ENCODE measurements at regions not wholly inside any gene's neighbourhood (a gene's known extent, or its start where the extent isn't known, plus 50 kb on each side); places are given as distances from the start of the nearest gene placed in this dataset.

GRCh38 chr11:92852229-92852628 is 117.2 kb upstream of the MTNR1B start:
- no peaks in the 10 kb centered on the region for H3K4me1 Mint-ChIP-seq
- H3K4me3 Mint-ChIP-seq, result no peak overlapping the region
- no peak overlapping the region for H3K27ac Mint-ChIP-seq
- no peak for DNase-seq
- peaks cover 13% of the 10 kb centered on the region for H3K27me3 Mint-ChIP-seq
- no peaks in the 10 kb centered on the region for H3K9me3 ChIP-seq (ENCODE audit: control insufficient read depth, low read length, poor library complexity, severe bottlenecking)
- ATAC-seq, result no peak
- H3K36me3 Mint-ChIP-seq (ENCODE audit: low read depth), result no peaks in the 10 kb centered on the region

DNA sequence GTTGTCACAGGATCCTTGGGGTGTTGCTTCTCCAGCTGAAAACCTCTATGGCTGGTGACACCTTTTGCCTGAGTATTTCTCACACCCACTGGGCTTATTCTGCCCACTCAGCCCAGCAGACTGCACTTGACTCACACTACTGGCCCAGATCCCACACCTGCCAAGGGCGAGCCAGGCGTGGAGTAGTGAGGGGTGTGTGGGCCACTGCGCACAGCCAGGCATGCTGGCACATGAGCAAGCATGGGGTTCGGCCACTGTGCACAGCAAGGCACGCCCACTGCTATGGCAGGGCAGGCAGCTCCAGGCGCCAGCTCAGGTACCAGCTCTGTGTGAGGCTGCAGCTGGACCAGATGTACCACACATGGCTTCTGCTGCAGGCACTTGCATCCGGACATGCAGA is 116.5 kb upstream of the MTNR1B start:
- Mint-ChIP-seq H3K36me3 (ENCODE audit: low read depth) (no peaks in the 10 kb centered on the region), H3K27ac (no peak overlapping the region), H3K4me3 (no peak overlapping the region), H3K4me1 (no peaks in the 10 kb centered on the region), H3K27me3 (peaks cover 14% of the 10 kb centered on the region)
- no peak for DNase-seq
- no peaks in the 10 kb centered on the region for H3K9me3 ChIP-seq (ENCODE audit: control insufficient read depth, low read length, poor library complexity, severe bottlenecking)
- ATAC-seq, result no peak

DNA sequence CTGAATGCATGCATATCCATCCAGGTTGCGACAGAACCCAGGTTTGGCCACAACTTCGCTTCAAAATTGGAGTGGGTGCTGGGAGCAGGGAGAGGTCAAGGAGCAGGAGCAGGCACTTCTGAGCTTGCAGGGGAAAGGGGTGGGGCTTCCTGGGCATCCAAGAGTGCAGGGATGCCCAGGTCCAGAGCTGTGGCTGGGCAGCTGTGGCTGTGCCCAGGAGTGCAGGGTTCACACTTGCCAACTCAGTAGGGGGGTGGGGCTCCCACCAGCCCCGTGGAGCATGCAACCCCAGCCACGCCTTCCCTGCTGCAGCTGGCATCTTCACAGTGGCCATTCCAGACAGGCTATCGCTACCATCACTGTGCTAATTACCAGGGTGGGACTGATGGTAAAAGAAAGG is 115.3 kb upstream of the MTNR1B start:
- Mint-ChIP-seq H3K27me3 (peaks cover 6% of the 10 kb centered on the region), H3K4me3 (no peak overlapping the region), H3K4me1 (no peaks in the 10 kb centered on the region), H3K36me3 (ENCODE audit: low read depth) (no peaks in the 10 kb centered on the region), H3K27ac (no peak overlapping the region)
- DNase-seq, result no peak
- H3K9me3 ChIP-seq (ENCODE audit: control insufficient read depth, low read length, poor library complexity, severe bottlenecking), result no peaks in the 10 kb centered on the region
- ATAC-seq, result no peak

GRCh38 chr11:92854952-92855351 is 114.5 kb upstream of the MTNR1B start:
- H3K27ac Mint-ChIP-seq, result no peak overlapping the region
- no peaks in the 10 kb centered on the region for H3K36me3 Mint-ChIP-seq (ENCODE audit: low read depth)
- H3K4me1 Mint-ChIP-seq, result no peaks in the 10 kb centered on the region
- no peak for DNase-seq
- no peak overlapping the region for H3K4me3 Mint-ChIP-seq
- H3K27me3 Mint-ChIP-seq, result peaks cover 6% of the 10 kb centered on the region
- ATAC-seq, result no peak
- no peaks in the 10 kb centered on the region for H3K9me3 ChIP-seq (ENCODE audit: control insufficient read depth, low read length, poor library complexity, severe bottlenecking)

DNA sequence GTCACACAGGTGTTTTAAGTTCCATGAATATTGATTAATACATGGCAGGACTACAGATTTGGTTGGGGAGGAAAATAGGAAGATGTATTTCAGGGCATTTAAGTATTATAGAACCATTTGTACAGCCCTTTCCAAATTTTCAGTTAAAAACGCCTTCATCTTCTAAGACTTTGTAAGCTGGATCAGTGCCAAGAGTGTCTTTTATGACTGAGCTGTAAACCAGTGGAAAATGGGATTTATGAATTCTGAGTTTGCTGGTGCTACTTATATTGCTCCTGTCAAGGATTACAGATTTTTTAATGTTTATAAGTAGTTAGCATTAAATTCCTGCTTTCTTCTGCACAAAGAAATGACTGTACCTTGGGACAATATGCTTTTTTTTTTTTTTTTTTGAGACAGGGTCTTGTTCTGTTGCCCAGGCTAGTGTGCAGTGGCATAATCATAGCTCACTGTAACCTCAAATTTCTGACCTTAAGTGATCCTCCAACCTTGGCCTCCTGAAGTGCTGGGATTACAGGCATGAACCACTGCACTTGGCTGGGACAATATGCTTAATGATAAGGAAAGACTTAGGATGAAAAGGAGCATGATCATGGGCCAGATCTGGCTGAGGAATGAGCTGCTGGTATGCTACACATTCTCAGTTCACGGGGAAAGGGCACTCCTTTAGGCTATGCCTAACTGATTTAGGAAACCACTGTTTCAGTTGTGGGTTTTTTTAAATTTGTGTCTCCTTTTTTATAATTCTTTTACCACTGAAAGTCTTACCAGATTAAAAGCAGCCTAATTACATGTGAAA is 113.6 kb upstream of the MTNR1B start:
- ATAC-seq (no peak), DNase-seq (no peak)
- Mint-ChIP-seq H3K27ac (no peak overlapping the region), H3K4me3 (no peak overlapping the region), H3K4me1 (no peaks in the 10 kb centered on the region), H3K27me3 (peaks cover 6% of the 10 kb centered on the region), H3K36me3 (ENCODE audit: low read depth) (no peaks in the 10 kb centered on the region)
- no peaks in the 10 kb centered on the region for H3K9me3 ChIP-seq (ENCODE audit: control insufficient read depth, low read length, poor library complexity, severe bottlenecking)

- H3K9me3 ChIP-seq (ENCODE audit: control insufficient read depth, low read length, poor library complexity, severe bottlenecking), result no peaks in the 10 kb centered on the region
- H3K4me1 Mint-ChIP-seq, result no peaks in the 10 kb centered on the region
- H3K36me3 Mint-ChIP-seq (ENCODE audit: low read depth), result no peaks in the 10 kb centered on the region
- no peak overlapping the region for H3K27ac Mint-ChIP-seq
- peaks cover 16% of the 10 kb centered on the region for H3K27me3 Mint-ChIP-seq
- ATAC-seq (no peak), DNase-seq (no peak)
- H3K4me3 Mint-ChIP-seq, result no peak overlapping the region
These were observed 112.0 kb upstream of the MTNR1B start for GRCh38 chr11:92857407-92857806.

- DNase-seq (no peak), ATAC-seq (no peak)
- Mint-ChIP-seq H3K4me3 (no peak overlapping the region), H3K27ac (no peak overlapping the region), H3K27me3 (peaks cover 16% of the 10 kb centered on the region), H3K36me3 (ENCODE audit: low read depth) (no peaks in the 10 kb centered on the region), H3K4me1 (no peaks in the 10 kb centered on the region)
- no peaks in the 10 kb centered on the region for H3K9me3 ChIP-seq (ENCODE audit: control insufficient read depth, low read length, poor library complexity, severe bottlenecking)
These were observed 110.2 kb upstream of the MTNR1B start for GRCh38 chr11:92859156-92859690.

DNA sequence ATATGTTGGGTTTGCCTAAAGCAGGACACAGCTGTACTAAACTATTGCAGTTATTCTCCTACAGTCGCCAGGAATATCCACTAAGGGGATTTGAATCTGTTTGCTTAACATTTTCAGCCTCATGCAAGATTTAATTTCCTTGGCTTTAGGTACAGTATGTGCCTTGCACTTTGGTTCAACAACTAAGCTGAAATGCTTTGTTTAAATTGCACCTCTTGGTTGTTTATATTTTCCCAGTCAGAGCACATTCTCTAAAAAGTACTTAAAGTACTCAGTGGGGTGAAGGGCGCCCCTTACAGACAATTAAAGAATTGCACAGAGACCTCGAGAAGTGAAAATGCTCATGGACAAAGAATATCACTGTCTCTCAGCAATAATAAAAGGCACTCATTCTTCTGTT is 107.8 kb upstream of the MTNR1B start:
- Mint-ChIP-seq H3K4me1 (no peaks in the 10 kb centered on the region), H3K4me3 (no peak overlapping the region), H3K27ac (no peak overlapping the region), H3K27me3 (peaks cover 22% of the 10 kb centered on the region), H3K36me3 (ENCODE audit: low read depth) (no peaks in the 10 kb centered on the region)
- no peak for DNase-seq
- no peak for ATAC-seq
- H3K9me3 ChIP-seq (ENCODE audit: control insufficient read depth, low read length, poor library complexity, severe bottlenecking), result no peaks in the 10 kb centered on the region

DNA sequence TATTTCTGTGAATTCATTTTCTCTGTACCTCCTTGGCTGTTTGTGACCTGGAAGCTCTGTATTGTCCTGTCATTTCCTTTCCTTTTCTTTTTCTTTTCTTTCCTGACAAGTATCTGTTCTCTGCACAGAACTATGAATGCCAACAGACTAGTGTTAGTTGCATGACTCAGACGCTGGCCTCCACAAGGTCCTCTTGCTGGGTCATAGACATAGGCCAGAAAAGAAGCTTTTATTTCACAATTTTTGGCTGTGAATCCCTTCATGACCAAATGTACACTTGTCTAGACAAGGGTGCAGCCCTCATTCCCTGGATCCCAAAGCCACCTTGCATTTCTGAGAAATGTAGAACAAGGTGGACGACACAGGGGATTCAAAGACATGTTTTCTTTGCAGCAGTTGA is 104.1 kb upstream of the MTNR1B start:
- H3K9me3 ChIP-seq (ENCODE audit: control insufficient read depth, low read length, poor library complexity, severe bottlenecking), result no peaks in the 10 kb centered on the region
- DNase-seq, result no peak
- ATAC-seq, result no peak
- H3K27me3 Mint-ChIP-seq, result peaks cover 31% of the 10 kb centered on the region
- H3K27ac Mint-ChIP-seq, result no peak overlapping the region
- no peaks in the 10 kb centered on the region for H3K4me1 Mint-ChIP-seq
- no peak overlapping the region for H3K4me3 Mint-ChIP-seq
- no peaks in the 10 kb centered on the region for H3K36me3 Mint-ChIP-seq (ENCODE audit: low read depth)

DNA sequence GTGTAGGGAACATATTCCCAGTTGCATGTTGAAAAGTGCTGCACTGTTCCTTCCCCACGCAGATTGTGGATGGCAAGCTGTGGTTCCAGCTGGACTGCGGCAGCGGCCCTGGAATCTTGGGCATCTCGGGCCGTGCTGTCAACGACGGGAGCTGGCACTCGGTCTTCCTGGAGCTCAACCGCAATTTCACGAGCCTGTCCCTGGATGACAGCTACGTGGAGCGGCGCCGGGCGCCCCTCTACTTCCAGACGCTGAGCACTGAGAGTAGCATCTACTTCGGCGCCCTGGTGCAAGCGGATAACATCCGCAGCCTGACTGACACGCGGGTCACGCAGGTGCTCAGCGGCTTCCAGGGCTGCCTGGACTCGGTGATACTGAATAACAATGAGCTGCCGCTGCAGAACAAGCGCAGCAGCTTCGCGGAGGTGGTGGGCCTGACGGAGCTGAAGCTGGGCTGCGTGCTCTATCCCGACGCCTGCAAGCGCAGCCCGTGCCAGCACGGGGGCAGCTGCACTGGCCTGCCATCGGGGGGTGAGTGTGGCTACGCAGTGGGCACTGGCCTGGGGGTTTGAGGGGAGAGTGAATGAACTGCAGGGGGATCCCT is 102.7 kb upstream of the MTNR1B start:
- no peaks in the 10 kb centered on the region for H3K9me3 ChIP-seq (ENCODE audit: control insufficient read depth, low read length, poor library complexity, severe bottlenecking)
- H3K27ac Mint-ChIP-seq, result no peak overlapping the region
- peaks cover 27% of the 10 kb centered on the region for H3K27me3 Mint-ChIP-seq
- H3K4me1 Mint-ChIP-seq, result no peaks in the 10 kb centered on the region
- no peak for ATAC-seq
- no peaks in the 10 kb centered on the region for H3K36me3 Mint-ChIP-seq (ENCODE audit: low read depth)
- DNase-seq, result no peak
- no peak overlapping the region for H3K4me3 Mint-ChIP-seq

- no peaks in the 10 kb centered on the region for H3K4me1 Mint-ChIP-seq
These were observed 101.4 kb upstream of the MTNR1B start for GRCh38 chr11:92867913-92868619.

DNA sequence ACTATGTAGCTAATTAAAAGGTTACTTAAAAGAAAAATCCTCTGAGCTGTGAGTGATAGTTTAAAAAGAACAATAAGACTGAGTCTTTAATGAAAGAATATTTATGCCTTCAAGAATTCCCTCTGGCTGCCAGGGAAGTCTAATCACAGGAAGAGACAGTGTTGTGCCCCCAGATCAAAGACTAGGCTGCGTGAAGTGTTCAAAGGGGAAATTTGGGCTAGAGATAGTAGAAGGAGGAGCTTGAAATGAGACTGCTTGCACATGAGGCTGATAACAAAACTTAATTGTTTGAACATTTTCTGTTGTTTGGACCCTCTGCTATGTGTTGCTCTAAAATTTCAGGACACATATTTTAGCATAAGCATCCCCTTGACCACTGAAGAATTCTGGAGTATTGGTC is 99.7 kb upstream of the MTNR1B start:
- no peak for ATAC-seq
- no peaks in the 10 kb centered on the region for H3K36me3 Mint-ChIP-seq (ENCODE audit: low read depth)
- H3K27ac Mint-ChIP-seq, result no peak overlapping the region

More at GRCh38 chr11:92867913-92868619, 101.4 kb upstream of the MTNR1B start:
- Mint-ChIP-seq H3K27me3 (peaks cover 23% of the 10 kb centered on the region), H3K4me3 (no peak overlapping the region), H3K36me3 (ENCODE audit: low read depth) (no peaks in the 10 kb centered on the region), H3K27ac (no peak overlapping the region)
- H3K9me3 ChIP-seq (ENCODE audit: control insufficient read depth, low read length, poor library complexity, severe bottlenecking), result no peaks in the 10 kb centered on the region
- no peak for DNase-seq
- no peak for ATAC-seq

GRCh38 chr11:92870196-92870832 is 99.1 kb upstream of the MTNR1B start:
- no peaks in the 10 kb centered on the region for H3K4me1 Mint-ChIP-seq
- peaks cover 22% of the 10 kb centered on the region for H3K27me3 Mint-ChIP-seq
- DNase-seq, result no peak
- H3K36me3 Mint-ChIP-seq (ENCODE audit: low read depth), result no peaks in the 10 kb centered on the region
- no peaks in the 10 kb centered on the region for H3K9me3 ChIP-seq (ENCODE audit: control insufficient read depth, low read length, poor library complexity, severe bottlenecking)
- H3K4me3 Mint-ChIP-seq, result no peak overlapping the region
- no peak for ATAC-seq
- no peak overlapping the region for H3K27ac Mint-ChIP-seq

More for the DNA sequence above, 99.7 kb upstream of the MTNR1B start:
- H3K27me3 Mint-ChIP-seq, result peaks cover 26% of the 10 kb centered on the region
- DNase-seq, result no peak
- H3K9me3 ChIP-seq (ENCODE audit: control insufficient read depth, low read length, poor library complexity, severe bottlenecking), result no peaks in the 10 kb centered on the region
- H3K4me1 Mint-ChIP-seq, result no peaks in the 10 kb centered on the region
- no peak overlapping the region for H3K4me3 Mint-ChIP-seq
